Dedifferentiated amniotic fluid mesenchymal stem cell (primary cell): ENCODE measurements at regions not wholly inside any gene's neighbourhood (a gene's known extent, or its start where the extent isn't known, plus 50 kb on each side); places are given as distances from the start of the nearest gene placed in this dataset.

Experiments
- DNase-seq: peaks from one replicate; pipeline ENCODE4 v3.0.0-alpha.2; 2016; ENCODE audit errors: extremely low spot score

GRCh38 chr18:47601581-47602272 lies 328.7 kb downstream of the SMAD2 start:
- DNase-seq, result no peak

- DNase-seq, result no peak
Observed at GRCh38 chr18:47595831-47596501, 334.5 kb downstream of the SMAD2 start.

GRCh38 chr18:47594621-47595086 lies 335.8 kb downstream of the SMAD2 start:
- DNase-seq, result no peak

- DNase-seq, result no peak
Observed at GRCh38 chr18:47593744-47594472, 336.6 kb downstream of the SMAD2 start.

- DNase-seq, result no peak
Observed at GRCh38 chr18:47591429-47591828, 339.0 kb downstream of the SMAD2 start.

- DNase-seq, result no peak
Observed at GRCh38 chr18:47587587-47587986, 336.1 kb upstream of the SKOR2 start.

GRCh38 chr18:47586418-47587070 lies 335.1 kb upstream of the SKOR2 start:
- DNase-seq, result no peak

GRCh38 chr18:47585914-47586313 lies 334.5 kb upstream of the SKOR2 start:
- DNase-seq, result no peak

GRCh38 chr18:47585136-47585535 lies 333.7 kb upstream of the SKOR2 start:
- no peak for DNase-seq

GRCh38 chr18:47582093-47582492 lies 330.6 kb upstream of the SKOR2 start:
- no peak for DNase-seq

- no peak for DNase-seq
Observed at GRCh38 chr18:47577520-47577919, 326.1 kb upstream of the SKOR2 start.

- DNase-seq, result no peak
Observed at GRCh38 chr18:47574966-47575365, 323.5 kb upstream of the SKOR2 start.

- no peak for DNase-seq
Observed at GRCh38 chr18:47571957-47572356, 320.5 kb upstream of the SKOR2 start.

- DNase-seq, result no peak
Observed at GRCh38 chr18:47566809-47567208, 315.3 kb upstream of the SKOR2 start.

GRCh38 chr18:47560723-47561715 lies 309.6 kb upstream of the SKOR2 start:
- DNase-seq, result no peak

GRCh38 chr18:47558110-47558750 lies 306.8 kb upstream of the SKOR2 start:
- no peak for DNase-seq

GRCh38 chr18:47557160-47557559 lies 305.7 kb upstream of the SKOR2 start:
- DNase-seq, result no peak

GRCh38 chr18:47552783-47553182 lies 301.3 kb upstream of the SKOR2 start:
- DNase-seq, result no peak

- DNase-seq, result no peak
Observed at GRCh38 chr18:47550611-47551010, 299.2 kb upstream of the SKOR2 start.

GRCh38 chr18:47549021-47549540 lies 297.6 kb upstream of the SKOR2 start:
- DNase-seq, result no peak
